Adrenal gland (tissue), 9 donors: ENCODE measurements at regions not wholly inside any gene's neighbourhood (a gene's known extent, or its start where the extent isn't known, plus 50 kb on each side); places are given as distances from the start of the nearest gene placed in this dataset.

Experiments used
- DNase-seq, 7 donors: peaks; one replicate each; pipeline ENCODE4 v3.0.0-alpha.2; 2019 to 2020
- H3K27ac ChIP-seq, 5 donors: fragments of 200-600 bp; sonication (generic) in 4 of 5; 1 replicate in 3 of 5; 2 replicates in 2 of 5; pipeline versions ENCODE4 v1.5.1 to v1.8.0; 2016 to 2020; ENCODE audit warnings: mild to moderate bottlenecking in 1 of 5
- H3K27me3 ChIP-seq: fragments of 200-600 bp; 2 replicates; pipeline ENCODE4 v1.8.0; 2021
- H3K36me3 ChIP-seq, 2 donors: fragments of 200-600 bp; replicated peaks in 1 of 2; 1 replicate in 1 of 2; 2 replicates in 1 of 2; pipeline versions ENCODE4 v1.5.1 to v1.8.0; 2018 to 2022
- H3K4me1 ChIP-seq, 2 donors: fragments of 200-600 bp; replicated peaks in 1 of 2; 1 replicate in 1 of 2; 2 replicates in 1 of 2; pipeline versions ENCODE4 v1.5.1 to v1.8.0; 2018 to 2021
- H3K4me3 ChIP-seq, 4 donors: fragments of 200-600 bp; sonication (generic) in 3 of 4; one replicate each; pipeline ENCODE4 v1.5.1; 2016 to 2018
- H3K9me3 ChIP-seq, 3 donors: fragments of 200-600 bp; sonication (generic) in 1 of 3; replicated peaks in 1 of 3; 1 replicate in 2 of 3; 2 replicates in 1 of 3; pipeline versions ENCODE4 v1.5.1 to v1.8.0; 2016 to 2021
- CTCF ChIP-seq, 6 experiments: fragments of 450-650 bp in 4 of 6; fragments of 200-600 bp in 2 of 6; sonication (generic) in 1 of 6; IDR thresholded peaks; 1 replicate in 5 of 6; 2 replicates in 1 of 6; pipeline versions ENCODE4 v1.5.1 to v1.8.0; 2016 to 2021; ENCODE audit warnings: antibody characterized with exemption in 6 of 6, mild to moderate bottlenecking in 2 of 6, moderate library complexity in 1 of 6
- POLR2A ChIP-seq, 2 donors: fragments of 450-650 bp; IDR thresholded peaks; one replicate each; pipeline ENCODE4 v1.6.1; 2017; ENCODE audit warnings: antibody characterized with exemption in 2 of 2, mild to moderate bottlenecking in 2 of 2, moderate library complexity in 1 of 2
- WGBS, 4 donors: extraction: QIAGEN DNeasy Blood & Tissue Kit in 2 of 4; methylation state at CpG; one replicate each; pipeline versions ENCODE4 v1.1.5 to v1.1.7; 2013 to 2017; 5-methylcytosine and 5-hydroxymethylcytosine counted together
- intact Hi-C, 2 donors: fragments of 100-400 bp; cut with DNase I; formaldehyde crosslinking; loops; one replicate each; pipeline versions ENCODE4 v1.14.1 to v1.15.0; 2022 to 2023
- donor health status: healthy with polysubstance abuse.
- donor health status: Bipolar disorder and iron deficiency.
- donor health status: DM: yes; HTN: yes; CAD: no.
- donor health status: DM: no; HTN: no; CAD: no.
- donor health status: DM: no; HTN: no; CAD: no.

DNA sequence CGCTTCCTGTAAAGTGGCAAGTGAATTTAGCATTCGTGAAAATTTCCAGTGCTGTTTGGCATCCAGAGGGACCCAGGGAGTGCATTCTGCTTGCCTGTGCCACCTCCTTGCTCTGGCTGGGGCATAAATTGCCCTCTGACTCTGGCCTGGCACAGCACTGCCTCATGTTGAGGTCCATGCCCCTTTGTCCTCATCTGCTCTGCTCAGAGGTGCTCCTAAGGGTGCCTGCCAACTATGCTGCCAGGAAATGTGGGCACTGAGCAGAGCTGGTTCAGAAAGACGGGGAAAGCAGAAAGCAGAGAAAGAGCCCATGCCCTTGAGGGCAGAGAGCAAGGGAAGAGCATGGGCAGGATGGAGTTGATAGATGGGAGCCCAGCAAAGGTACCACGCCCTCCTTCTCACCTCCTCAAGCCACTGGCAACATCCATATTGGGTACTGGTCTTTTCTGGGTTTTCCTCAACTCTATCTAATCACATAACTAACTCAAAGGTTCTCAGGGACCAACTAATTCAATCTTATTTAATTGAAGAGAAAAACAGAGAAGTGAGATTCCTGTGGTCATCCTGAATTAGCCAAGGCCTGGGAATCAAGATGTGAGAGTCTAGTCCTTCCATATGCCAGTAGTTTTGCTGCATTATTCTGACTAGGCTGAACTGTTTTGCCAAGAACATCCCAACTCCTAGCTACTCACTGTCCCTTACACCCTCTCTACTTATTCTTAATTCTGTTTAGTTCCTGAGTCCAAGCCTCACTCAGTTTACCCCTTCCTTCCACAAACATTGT is 441.5 kb upstream of the TNP1 start:
- Histone ChIP-seq H3K9me3 (no peaks in the 10 kb centered on the region), H3K36me3 (no peaks in the 10 kb centered on the region), H3K4me1 (no peaks in the 10 kb centered on the region), H3K4me3 (no peak overlapping the region), H3K27me3 (no peaks in the 10 kb centered on the region), H3K27ac (no peak overlapping the region)
- no peak for DNase-seq
- intact Hi-C loops: no loop called here
- TF ChIP-seq CTCF (IDR thresholded peaks at IDR 0.05) (no peak), POLR2A (IDR thresholded peaks at IDR 0.05) (no peak)
- WGBS, 4 donors: 90 to 96% (median 93%) methylated on average over 4 of the region's 4 CpGs

DNA sequence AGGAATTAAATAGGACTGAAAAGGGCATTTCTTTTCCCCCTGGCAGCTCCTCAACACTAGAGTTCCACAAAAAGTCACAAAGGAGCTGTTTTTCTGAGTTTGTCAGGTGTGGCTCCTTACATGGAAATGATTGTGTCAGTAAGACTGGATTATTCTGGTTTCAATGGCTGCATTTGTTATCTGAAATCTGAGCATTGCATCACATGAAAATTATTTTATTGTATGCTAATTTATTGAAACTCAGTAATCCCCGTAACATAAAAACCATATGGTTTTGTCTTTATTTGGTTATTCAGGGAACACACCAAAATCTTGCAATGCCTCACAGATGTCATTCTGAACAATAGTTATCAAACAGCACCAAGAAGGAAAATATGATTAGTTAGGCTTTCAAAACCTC is 439.7 kb upstream of the TNP1 start:
- no peak for TF ChIP-seq CTCF (IDR thresholded peaks at IDR 0.05)
- TF ChIP-seq POLR2A (IDR thresholded peaks at IDR 0.05): no peak
- H3K9me3 ChIP-seq: no peaks in the 10 kb centered on the region
- no peak overlapping the region for H3K27ac ChIP-seq
- H3K4me3 ChIP-seq: no peak overlapping the region
- no peaks in the 10 kb centered on the region for H3K36me3 ChIP-seq
- 86 to 100% (median 93%) methylated on average over 1 of the region's 1 CpG for WGBS, 4 donors
- H3K27me3 ChIP-seq: no peaks in the 10 kb centered on the region
- no peaks in the 10 kb centered on the region for H3K4me1 ChIP-seq
- intact Hi-C loops: no loop called here
- no peak for DNase-seq

DNA sequence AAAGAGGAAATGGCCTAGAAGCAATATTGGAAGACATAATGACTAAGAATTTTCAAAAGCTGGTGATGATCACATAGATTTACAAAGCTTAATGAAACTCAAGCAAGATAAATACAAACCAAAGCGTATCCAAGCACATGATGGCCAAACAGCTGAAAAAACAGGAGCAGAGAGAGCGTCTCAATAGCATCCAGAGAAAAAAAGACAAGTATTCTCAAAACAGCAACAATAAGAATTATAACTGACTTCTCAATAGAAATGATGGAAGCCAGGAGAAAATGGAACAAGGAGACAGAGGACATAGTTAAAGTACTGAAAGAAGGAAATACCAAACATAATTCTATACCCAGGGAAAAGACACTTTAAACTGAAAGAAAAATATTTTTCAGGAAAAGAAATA is 437.2 kb upstream of the TNP1 start:
- Histone ChIP-seq H3K27me3 (no peaks in the 10 kb centered on the region), H3K4me1 (no peaks in the 10 kb centered on the region), H3K36me3 (no peaks in the 10 kb centered on the region), H3K9me3 (no peaks in the 10 kb centered on the region), H3K4me3 (no peak overlapping the region), H3K27ac (no peak overlapping the region)
- intact Hi-C loops: no loop called here
- TF ChIP-seq POLR2A (IDR thresholded peaks at IDR 0.05) (no peak), CTCF (IDR thresholded peaks at IDR 0.05) (no peak)
- WGBS, 4 donors: 86 to 93% (median 91%) methylated on average over 2 of the region's 2 CpGs
- DNase-seq: no peak

GRCh38 chr2:217294818-217295217 is 435.0 kb upstream of the TNP1 start:
- H3K27me3 ChIP-seq: no peaks in the 10 kb centered on the region
- peaks cover 0 to 7% of the 10 kb centered on the region in 2 donors for H3K4me1 ChIP-seq
- H3K27ac ChIP-seq: no peak overlapping the region
- no peak overlapping the region for H3K4me3 ChIP-seq
- H3K36me3 ChIP-seq: no peaks in the 10 kb centered on the region
- 77 to 95% (median 90%) methylated on average over 4 of the region's 4 CpGs for WGBS, 4 donors
- no peaks in the 10 kb centered on the region for H3K9me3 ChIP-seq
- no peak for TF ChIP-seq POLR2A (IDR thresholded peaks at IDR 0.05)
- DNase-seq: no peak
- intact Hi-C loops: no loop called here

DNA sequence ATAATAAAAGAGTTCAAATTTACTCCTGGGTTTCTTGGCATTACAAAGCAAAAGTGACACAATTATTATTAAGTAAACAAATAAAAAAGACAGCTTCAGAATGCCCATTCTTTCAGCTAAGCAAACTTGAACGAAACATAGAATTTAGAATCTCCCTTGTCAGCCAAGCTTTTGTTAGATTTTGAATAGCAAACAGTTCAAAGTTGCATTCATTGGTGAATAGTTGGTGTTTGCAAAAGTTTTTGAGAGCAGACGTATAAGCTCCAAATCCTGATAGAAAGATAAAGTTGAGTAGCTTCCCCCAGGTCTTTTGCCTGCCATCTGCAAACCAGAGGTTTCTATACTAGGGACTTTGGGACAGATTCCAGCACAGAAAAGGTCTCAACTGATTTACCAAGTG is 434.3 kb upstream of the TNP1 start:
- Histone ChIP-seq H3K36me3 (no peaks in the 10 kb centered on the region), H3K4me3 (no peak overlapping the region), H3K9me3 (no peaks in the 10 kb centered on the region), H3K27me3 (no peaks in the 10 kb centered on the region), H3K27ac (no peak overlapping the region), H3K4me1 (peaks cover 5 to 13% of the 10 kb centered on the region in 2 donors)
- no peak for TF ChIP-seq POLR2A (IDR thresholded peaks at IDR 0.05)
- TF ChIP-seq CTCF (IDR thresholded peaks at IDR 0.05): no peak
- WGBS, 4 donors: 59 to 89% (median 85%) methylated on average over 2 of the region's 2 CpGs
- no peak for DNase-seq
- intact Hi-C loops: no loop called here
